ENCODE measurements at regions not wholly inside any gene's neighbourhood (a gene's known extent, or its start where the extent isn't known, plus 50 kb on each side); places are given as distances from the start of the nearest gene placed in this dataset.

GRCh38 chr22:20645954-20646353 is 128.0 kb upstream of the SERPIND1 start:
- 69 to 89% (median 80%) methylated on average over 2 of the region's 2 CpGs for WGBS, 5 donors
- intact Hi-C loops (cut with DNase I; ENCODE audit: low total_unique reads) = no loop called here
- Histone ChIP-seq H3K4me1 (peaks cover 6 to 11% (median 6%) of the 10 kb centered on the region in 4 donors), H3K27ac (no peak overlapping the region), H3K27me3 (no peaks in the 10 kb centered on the region), H3K36me3 (no peaks in the 10 kb centered on the region), H3K9me3 (no peaks in the 10 kb centered on the region), H3K4me3 (no peak overlapping the region)
- no peak for DNase-seq
- TF ChIP-seq EP300 (IDR thresholded peaks at IDR 0.05) = no peak
- no peak for TF ChIP-seq CTCF (IDR thresholded peaks at IDR 0.05)
- no peak for TF ChIP-seq POLR2AphosphoS5 (IDR thresholded peaks at IDR 0.05)
- no peak for TF ChIP-seq POLR2A (IDR thresholded peaks at IDR 0.05)

- H3K4me1 ChIP-seq = peaks cover 3 to 6% (median 3%) of the 10 kb centered on the region in 4 donors
- H3K4me3 ChIP-seq = no peak overlapping the region
- no peak for DNase-seq
- H3K27ac ChIP-seq = no peak overlapping the region
- TF ChIP-seq EP300 (IDR thresholded peaks at IDR 0.05) (no peak), CTCF (IDR thresholded peaks at IDR 0.05) (no peak), POLR2A (IDR thresholded peaks at IDR 0.05) (no peak), POLR2AphosphoS5 (IDR thresholded peaks at IDR 0.05) (no peak)
- H3K9me3 ChIP-seq = no peaks in the 10 kb centered on the region
- no peaks in the 10 kb centered on the region for H3K27me3 ChIP-seq
- H3K36me3 ChIP-seq = no peaks in the 10 kb centered on the region
- WGBS, 5 donors = 83 to 91% (median 89%) methylated on average over 4 of the region's 4 CpGs
- intact Hi-C loops (cut with DNase I; ENCODE audit: low total_unique reads) = no loop called here
Measured at GRCh38 chr22:20646415-20646814, 127.5 kb upstream of the SERPIND1 start.

- TF ChIP-seq CTCF (IDR thresholded peaks at IDR 0.05) (no peak), POLR2A (IDR thresholded peaks at IDR 0.05) (no peak), POLR2AphosphoS5 (IDR thresholded peaks at IDR 0.05) (no peak), EP300 (IDR thresholded peaks at IDR 0.05) (no peak)
- Histone ChIP-seq H3K4me1 (peaks cover 0 to 1% (median 0%) of the 10 kb centered on the region in 4 donors), H3K27me3 (no peaks in the 10 kb centered on the region), H3K27ac (no peak overlapping the region), H3K4me3 (no peak overlapping the region), H3K36me3 (no peaks in the 10 kb centered on the region), H3K9me3 (no peaks in the 10 kb centered on the region)
- intact Hi-C loops (cut with DNase I; ENCODE audit: low total_unique reads) = no loop called here
- DNase-seq = no peak
- WGBS, 5 donors = 72 to 84% (median 81%) methylated on average over 3 of the region's 3 CpGs
Measured at GRCh38 chr22:20646906-20647305, 127.0 kb upstream of the SERPIND1 start.

GRCh38 chr22:20647586-20648305 is 126.2 kb upstream of the SERPIND1 start:
- 76 to 90% (median 84%) methylated on average over 2 to 4 of the region's 4 CpGs for WGBS, 5 donors
- H3K9me3 ChIP-seq = no peaks in the 10 kb centered on the region
- H3K36me3 ChIP-seq = no peaks in the 10 kb centered on the region
- H3K27me3 ChIP-seq = no peaks in the 10 kb centered on the region
- H3K4me1 ChIP-seq = no peaks in the 10 kb centered on the region
- H3K27ac ChIP-seq = no peak overlapping the region
- intact Hi-C loops (cut with DNase I; ENCODE audit: low total_unique reads) = no loop called here
- no peak overlapping the region for H3K4me3 ChIP-seq
- DNase-seq = no peak
- TF ChIP-seq EP300 (IDR thresholded peaks at IDR 0.05) (no peak), POLR2AphosphoS5 (IDR thresholded peaks at IDR 0.05) (no peak), POLR2A (IDR thresholded peaks at IDR 0.05) (no peak), CTCF (IDR thresholded peaks at IDR 0.05) (no peak)
